ENCODE measurements at regions not wholly inside any gene's neighbourhood (a gene's known extent, or its start where the extent isn't known, plus 50 kb on each side); places are given as distances from the start of the nearest gene placed in this dataset.

- H3K4me3 ChIP-seq (ENCODE audit: low read depth, low read length) = no peak overlapping the region
- no peak for TF ChIP-seq CTCF (IDR thresholded peaks at IDR 0.05; ENCODE audit: low read depth, low read length, missing control alignments)
- DNase-seq (ENCODE audit: low read depth) = no peak
Observed at GRCh38 chr10:35813219-35813618, 171.1 kb upstream of the FZD8 start.

GRCh38 chr10:35808344-35808743, 166.2 kb upstream of the FZD8 start:
- no peak overlapping the region for H3K4me3 ChIP-seq (ENCODE audit: low read depth, low read length)
- DNase-seq (ENCODE audit: low read depth) = no peak
- TF ChIP-seq CTCF (IDR thresholded peaks at IDR 0.05; ENCODE audit: low read depth, low read length, missing control alignments) = no peak

GRCh38 chr10:35803046-35803445, 160.9 kb upstream of the FZD8 start:
- no peak overlapping the region for H3K4me3 ChIP-seq (ENCODE audit: low read depth, low read length)
- TF ChIP-seq CTCF (IDR thresholded peaks at IDR 0.05; ENCODE audit: low read depth, low read length, missing control alignments) = no peak
- no peak for DNase-seq (ENCODE audit: low read depth)

- no peak overlapping the region for H3K4me3 ChIP-seq (ENCODE audit: low read depth, low read length)
- TF ChIP-seq CTCF (IDR thresholded peaks at IDR 0.05; ENCODE audit: low read depth, low read length, missing control alignments) = no peak
- DNase-seq (ENCODE audit: low read depth) = no peak
Observed at GRCh38 chr10:35797187-35797586, 155.1 kb upstream of the FZD8 start.

- DNase-seq (ENCODE audit: low read depth) = no peak
- H3K4me3 ChIP-seq (ENCODE audit: low read depth, low read length) = no peak overlapping the region
- no peak for TF ChIP-seq CTCF (IDR thresholded peaks at IDR 0.05; ENCODE audit: low read depth, low read length, missing control alignments)
Observed at GRCh38 chr10:35795131-35795824, 153.2 kb upstream of the FZD8 start.

- DNase-seq (ENCODE audit: low read depth) = no peak
- H3K4me3 ChIP-seq (ENCODE audit: low read depth, low read length) = no peak overlapping the region
- no peak for TF ChIP-seq CTCF (IDR thresholded peaks at IDR 0.05; ENCODE audit: low read depth, low read length, missing control alignments)
Observed at GRCh38 chr10:35794703-35795102, 152.6 kb upstream of the FZD8 start.

- no peak for DNase-seq (ENCODE audit: low read depth)
- no peak for TF ChIP-seq CTCF (IDR thresholded peaks at IDR 0.05; ENCODE audit: low read depth, low read length, missing control alignments)
- no peak overlapping the region for H3K4me3 ChIP-seq (ENCODE audit: low read depth, low read length)
Observed at GRCh38 chr10:35792291-35792690, 150.2 kb upstream of the FZD8 start.
